Keratinocyte (primary cell): ENCODE measurements at regions not wholly inside any gene's neighbourhood (a gene's known extent, or its start where the extent isn't known, plus 50 kb on each side); places are given as distances from the start of the nearest gene placed in this dataset.
A peak's percentile ranks its signal among the peaks of the same experiment; 100 is the strongest.

Experiments
- DNase-seq: peaks from one replicate; pipeline ENCODE4 v3.0.0-alpha.2; 2011; ENCODE audit warnings: low read depth, missing footprints, low spot score
- FAIRE-seq: peaks from 2 replicates; lab custom pipeline; 2011; peaks lifted over from hg19 to GRCh38; lab: Jason Lieb, UNC
- H2AFZ ChIP-seq: 2 replicates; pipeline ENCODE4 v1.6.0; 2012; ENCODE audit warnings: low read length, control low read depth, inconsistent platforms; ENCODE audit not compliant: control insufficient read depth
- H3K27ac ChIP-seq: 2 replicates; pipeline ENCODE4 v1.5.1; 2011; ENCODE audit warnings: low read length; ENCODE audit not compliant: control insufficient read depth, insufficient read depth
- H3K27me3 ChIP-seq: 3 replicates; pipeline ENCODE4 v1.6.0; 2011; ENCODE audit warnings: low read length; ENCODE audit not compliant: control insufficient read depth, insufficient read depth; ENCODE audit errors: extremely low read depth
- H3K36me3 ChIP-seq, 2 experiments: 2 replicates in 1 of 2; 3 replicates in 1 of 2; pipeline ENCODE4 v1.5.1; 2011; ENCODE audit warnings: low read length in 2 of 2, mild to moderate bottlenecking in 1 of 2; ENCODE audit not compliant: control insufficient read depth in 2 of 2, insufficient read depth in 2 of 2; ENCODE audit errors: extremely low read depth in 1 of 2
- H3K4me1 ChIP-seq: 3 replicates; pipeline ENCODE4 v1.5.1; 2011; ENCODE audit warnings: low read length; ENCODE audit not compliant: control insufficient read depth, insufficient read depth; ENCODE audit errors: extremely low read depth
- H3K4me2 ChIP-seq: 3 replicates; pipeline ENCODE4 v1.6.0; 2011; ENCODE audit warnings: low read depth, low read length; ENCODE audit not compliant: control insufficient read depth, insufficient read depth; ENCODE audit errors: extremely low read depth
- H3K4me3 ChIP-seq, 3 experiments: fragments of 200-600 bp in 1 of 3; sonication (generic) in 1 of 3; 2 replicates in 2 of 3; 3 replicates in 1 of 3; pipeline ENCODE4 v1.5.1; 2011 to 2016; ENCODE audit warnings: low read length in 3 of 3, mild to moderate bottlenecking in 3 of 3, control low read depth in 2 of 3, inconsistent platforms in 1 of 3, low read depth in 1 of 3, mixed read lengths in 1 of 3, mixed run types in 1 of 3, moderate library complexity in 1 of 3; ENCODE audit not compliant: control insufficient read depth in 2 of 3, insufficient read depth in 2 of 3; ENCODE audit errors: extremely low read depth in 1 of 3
- H3K79me2 ChIP-seq: 2 replicates; pipeline ENCODE4 v1.6.0; 2012; ENCODE audit warnings: low read length; ENCODE audit not compliant: control insufficient read depth, insufficient read depth
- H3K9ac ChIP-seq: 3 replicates; pipeline ENCODE4 v1.6.0; 2011; ENCODE audit warnings: low read length; ENCODE audit not compliant: control insufficient read depth, insufficient read depth; ENCODE audit errors: extremely low read depth
- H3K9me1 ChIP-seq: 3 replicates; pipeline ENCODE4 v1.6.0; 2011; ENCODE audit warnings: low read length; ENCODE audit not compliant: control insufficient read depth, insufficient read depth; ENCODE audit errors: extremely low read depth
- H3K9me3 ChIP-seq: 2 replicates; pipeline ENCODE4 v1.5.1; 2012; ENCODE audit warnings: low read depth, low read length; ENCODE audit not compliant: control insufficient read depth
- H4K20me1 ChIP-seq: 3 replicates; pipeline ENCODE4 v1.6.0; 2011; ENCODE audit warnings: low read length; ENCODE audit not compliant: control insufficient read depth, insufficient read depth; ENCODE audit errors: extremely low read depth
- EZH2 ChIP-seq: IDR thresholded peaks from one replicate; pipeline ENCODE4 v1.6.1; 2012; ENCODE audit warnings: inconsistent platforms, mild to moderate bottlenecking, low read length, moderate library complexity
- dilution Hi-C: fragments of 300-500 bp; cut with MboI; formaldehyde crosslinking; loops from one replicate; pipeline ENCODE4 v1.7.0; 2020; ENCODE audit warnings: low sequenced_read_pairs; ENCODE audit not compliant: extremely low pct_ligation_motif_present
- TF ChIP-seq, protein P1 (sequence below), 3 experiments: IDR thresholded peaks in 1 of 3; conservative IDR thresholded peaks in 1 of 3; optimal IDR thresholded peaks in 1 of 3; 2 replicates in 2 of 3; 3 replicates in 1 of 3; pipeline versions ENCODE3 to v1.5.1; 2011; ENCODE audit warnings: low read length in 3 of 3, mild to moderate bottlenecking in 3 of 3, moderate library complexity in 2 of 3, control low read depth in 1 of 3, inconsistent platforms in 1 of 3; ENCODE audit not compliant: insufficient read depth in 2 of 3; ENCODE audit errors: extremely low read depth in 1 of 3

DNA sequence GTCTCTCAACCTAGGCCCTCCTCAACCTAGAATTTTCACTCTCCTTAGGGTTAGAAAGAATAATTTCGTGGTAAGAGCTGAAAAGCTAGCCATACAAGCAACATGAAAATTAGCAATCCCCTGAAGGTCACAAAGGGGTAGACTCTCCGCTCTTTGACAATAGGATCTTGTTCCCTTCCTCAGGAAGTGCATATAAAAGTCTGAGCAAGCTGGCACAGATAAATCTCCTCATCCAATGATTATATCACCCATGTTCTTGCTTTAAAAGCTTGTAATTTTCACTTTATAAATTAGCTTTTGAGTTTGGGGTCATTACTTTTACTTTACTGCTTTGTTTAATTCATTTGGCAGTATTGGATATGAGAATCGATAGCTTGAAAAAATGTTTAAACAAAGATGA is 852.3 kb upstream of the CRIM1 start:
- Histone ChIP-seq H3K4me2 (no peak overlapping the region), H3K4me1 (peaks cover 2% of the 10 kb centered on the region), H3K27me3 (no peaks in the 10 kb centered on the region), H2AFZ (no peak overlapping the region), H3K9me1 (no peaks in the 10 kb centered on the region), H3K27ac (no peak overlapping the region), H3K9ac (no peak overlapping the region), H3K4me3 (no peak overlapping the region), H3K9me3 (no peaks in the 10 kb centered on the region), H3K79me2 (no peaks in the 10 kb centered on the region), H3K36me3 (no peaks in the 10 kb centered on the region), H4K20me1 (no peaks in the 10 kb centered on the region)
- DNase-seq (no peak), FAIRE-seq (no peak)
- TF ChIP-seq, protein P1, sequence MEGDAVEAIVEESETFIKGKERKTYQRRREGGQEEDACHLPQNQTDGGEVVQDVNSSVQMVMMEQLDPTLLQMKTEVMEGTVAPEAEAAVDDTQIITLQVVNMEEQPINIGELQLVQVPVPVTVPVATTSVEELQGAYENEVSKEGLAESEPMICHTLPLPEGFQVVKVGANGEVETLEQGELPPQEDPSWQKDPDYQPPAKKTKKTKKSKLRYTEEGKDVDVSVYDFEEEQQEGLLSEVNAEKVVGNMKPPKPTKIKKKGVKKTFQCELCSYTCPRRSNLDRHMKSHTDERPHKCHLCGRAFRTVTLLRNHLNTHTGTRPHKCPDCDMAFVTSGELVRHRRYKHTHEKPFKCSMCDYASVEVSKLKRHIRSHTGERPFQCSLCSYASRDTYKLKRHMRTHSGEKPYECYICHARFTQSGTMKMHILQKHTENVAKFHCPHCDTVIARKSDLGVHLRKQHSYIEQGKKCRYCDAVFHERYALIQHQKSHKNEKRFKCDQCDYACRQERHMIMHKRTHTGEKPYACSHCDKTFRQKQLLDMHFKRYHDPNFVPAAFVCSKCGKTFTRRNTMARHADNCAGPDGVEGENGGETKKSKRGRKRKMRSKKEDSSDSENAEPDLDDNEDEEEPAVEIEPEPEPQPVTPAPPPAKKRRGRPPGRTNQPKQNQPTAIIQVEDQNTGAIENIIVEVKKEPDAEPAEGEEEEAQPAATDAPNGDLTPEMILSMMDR (optimal IDR thresholded peaks at IDR 0.05 in 1 of 3, IDR thresholded peaks at IDR 0.05 in 1 of 3, conservative IDR thresholded peaks at IDR 0.05 in 1 of 3; ENCODE audit: extremely low read depth in 1 of 3, insufficient read depth in 2 of 3, low read length in 3 of 3) = no peak
- TF ChIP-seq EZH2 = no peak
- dilution Hi-C loops = no loop called here

DNA sequence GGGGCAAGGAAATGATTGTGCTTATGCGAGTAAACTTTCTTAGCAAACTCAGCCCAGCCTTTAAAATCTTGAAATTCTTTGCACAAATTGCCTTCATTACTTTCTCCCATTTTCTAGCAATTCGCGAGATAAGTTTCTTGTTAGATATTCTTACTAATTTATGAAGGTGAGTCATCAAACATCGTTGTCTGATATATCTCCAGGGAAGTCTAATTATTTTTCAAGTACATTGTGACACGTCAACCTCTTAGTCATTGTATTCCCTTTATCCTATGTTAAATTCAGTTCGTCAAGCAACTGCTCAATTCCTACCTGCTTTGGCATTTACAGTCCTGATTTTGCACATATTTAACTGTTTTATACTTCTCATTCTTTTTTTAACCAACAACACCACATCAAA is 854.5 kb upstream of the CRIM1 start:
- dilution Hi-C loops = no loop called here
- H3K9me1 ChIP-seq = no peaks in the 10 kb centered on the region
- no peak overlapping the region for H2AFZ ChIP-seq
- no peaks in the 10 kb centered on the region for H3K36me3 ChIP-seq
- H3K4me1 ChIP-seq = peaks cover 2% of the 10 kb centered on the region
- H4K20me1 ChIP-seq = no peaks in the 10 kb centered on the region
- FAIRE-seq (no peak), DNase-seq (peak; percentile 9)
- no peak overlapping the region for H3K9ac ChIP-seq
- H3K9me3 ChIP-seq = no peaks in the 10 kb centered on the region
- H3K79me2 ChIP-seq = no peaks in the 10 kb centered on the region
- H3K27me3 ChIP-seq = no peaks in the 10 kb centered on the region
- H3K4me3 ChIP-seq = no peak overlapping the region
- H3K27ac ChIP-seq = no peak overlapping the region
- TF ChIP-seq, protein P1 (optimal IDR thresholded peaks at IDR 0.05 in 1 of 3, IDR thresholded peaks at IDR 0.05 in 1 of 3, conservative IDR thresholded peaks at IDR 0.05 in 1 of 3; ENCODE audit: extremely low read depth in 1 of 3, insufficient read depth in 2 of 3, low read length in 3 of 3) = no peak
- H3K4me2 ChIP-seq = no peak overlapping the region
